ENCODE measurements at regions not wholly inside any gene's neighbourhood (a gene's known extent, or its start where the extent isn't known, plus 50 kb on each side); places are given as distances from the start of the nearest gene placed in this dataset.

DNA sequence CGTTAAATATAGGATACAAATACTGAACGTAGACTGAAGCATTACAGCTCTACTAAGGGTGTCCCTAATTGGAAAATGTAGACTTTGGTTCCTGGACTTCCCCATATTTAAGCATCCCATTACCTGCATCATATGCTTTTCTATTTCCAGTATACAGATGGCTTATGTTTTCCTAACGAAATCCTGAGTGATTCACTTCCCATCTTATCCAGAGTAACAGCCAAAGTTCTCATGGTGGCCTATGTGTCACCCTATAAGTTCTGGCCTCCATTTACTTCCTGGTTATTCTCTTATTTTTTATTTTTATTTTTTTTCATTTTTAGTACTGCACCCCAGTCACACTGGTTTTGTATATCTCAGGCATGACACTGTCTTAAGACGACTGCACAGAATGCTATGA, 552.3 kb downstream of the PRDM9 start:
- DNase-seq (no peak), ATAC-seq (ENCODE audit: low FRiP score in 2 of 2) (no peak)
- H3K4me1 ChIP-seq = no peaks in the 10 kb centered on the region
- no peak overlapping the region for H3K4me3 ChIP-seq
- no peaks in the 10 kb centered on the region for H3K9me3 ChIP-seq
- no peak overlapping the region for H3K27ac ChIP-seq
- TF ChIP-seq POLR2A (IDR thresholded peaks at IDR 0.05) (no peak), EP300 (IDR thresholded peaks at IDR 0.05) (no peak), POLR2AphosphoS5 (IDR thresholded peaks at IDR 0.05) (no peak)
- TF ChIP-seq, protein P1, sequence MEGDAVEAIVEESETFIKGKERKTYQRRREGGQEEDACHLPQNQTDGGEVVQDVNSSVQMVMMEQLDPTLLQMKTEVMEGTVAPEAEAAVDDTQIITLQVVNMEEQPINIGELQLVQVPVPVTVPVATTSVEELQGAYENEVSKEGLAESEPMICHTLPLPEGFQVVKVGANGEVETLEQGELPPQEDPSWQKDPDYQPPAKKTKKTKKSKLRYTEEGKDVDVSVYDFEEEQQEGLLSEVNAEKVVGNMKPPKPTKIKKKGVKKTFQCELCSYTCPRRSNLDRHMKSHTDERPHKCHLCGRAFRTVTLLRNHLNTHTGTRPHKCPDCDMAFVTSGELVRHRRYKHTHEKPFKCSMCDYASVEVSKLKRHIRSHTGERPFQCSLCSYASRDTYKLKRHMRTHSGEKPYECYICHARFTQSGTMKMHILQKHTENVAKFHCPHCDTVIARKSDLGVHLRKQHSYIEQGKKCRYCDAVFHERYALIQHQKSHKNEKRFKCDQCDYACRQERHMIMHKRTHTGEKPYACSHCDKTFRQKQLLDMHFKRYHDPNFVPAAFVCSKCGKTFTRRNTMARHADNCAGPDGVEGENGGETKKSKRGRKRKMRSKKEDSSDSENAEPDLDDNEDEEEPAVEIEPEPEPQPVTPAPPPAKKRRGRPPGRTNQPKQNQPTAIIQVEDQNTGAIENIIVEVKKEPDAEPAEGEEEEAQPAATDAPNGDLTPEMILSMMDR (IDR thresholded peaks at IDR 0.05) = no peak
- WGBS, 2 donors = 90 to 92% methylated on average over 4 of the region's 4 CpGs
- H3K36me3 ChIP-seq = no peaks in the 10 kb centered on the region
- no peaks in the 10 kb centered on the region for H3K27me3 ChIP-seq

DNA sequence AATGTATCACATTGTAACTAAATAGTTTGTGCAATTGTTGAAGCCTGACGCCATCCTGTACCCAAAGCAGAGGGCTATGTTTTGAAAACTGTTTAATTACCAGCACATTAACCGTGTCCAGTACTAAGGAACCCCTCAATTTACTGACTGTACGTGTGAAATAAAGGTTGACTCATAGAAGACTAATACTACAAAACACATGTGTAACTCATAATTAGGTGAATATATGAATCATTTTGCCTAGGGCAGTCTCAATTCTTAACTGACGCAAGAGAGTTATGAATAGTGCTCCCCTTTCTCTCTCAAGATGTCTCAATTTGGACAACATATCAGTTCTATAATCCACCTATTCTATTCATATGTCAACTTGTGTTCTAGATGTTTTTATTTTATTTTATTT, 558.4 kb downstream of the PRDM9 start:
- DNase-seq (no peak), ATAC-seq (ENCODE audit: low FRiP score in 2 of 2) (no peak)
- Histone ChIP-seq H3K9me3 (no peaks in the 10 kb centered on the region), H3K36me3 (no peaks in the 10 kb centered on the region), H3K4me3 (no peak overlapping the region), H3K27me3 (no peaks in the 10 kb centered on the region), H3K27ac (no peak overlapping the region), H3K4me1 (no peaks in the 10 kb centered on the region)
- TF ChIP-seq POLR2AphosphoS5 (IDR thresholded peaks at IDR 0.05) = no peak
- TF ChIP-seq EP300 (IDR thresholded peaks at IDR 0.05) = no peak
- TF ChIP-seq POLR2A (IDR thresholded peaks at IDR 0.05) = no peak
- TF ChIP-seq, protein P1 (IDR thresholded peaks at IDR 0.05) = no peak
- 88% methylated on average over 4 of the region's 4 CpGs for WGBS, 2 donors

DNA sequence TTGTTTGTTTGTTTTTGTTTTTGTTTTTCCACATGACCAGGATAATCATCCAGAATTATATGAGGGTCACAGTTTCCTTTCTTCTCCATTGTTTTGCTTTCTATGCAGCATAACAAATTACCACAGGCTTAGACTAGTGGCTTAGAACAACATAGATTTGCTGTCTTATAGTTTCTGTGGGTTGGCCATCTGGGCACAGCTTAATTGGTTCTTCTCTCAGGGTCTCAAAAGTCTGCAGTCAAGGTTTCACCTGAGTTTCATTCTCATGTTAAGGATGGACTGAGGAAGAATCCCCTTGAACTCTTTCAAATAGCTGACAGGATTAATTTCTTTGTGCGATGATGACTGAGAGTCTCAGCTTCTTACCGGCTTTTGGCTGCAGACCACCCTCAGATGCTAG, 559.8 kb downstream of the PRDM9 start:
- no peak overlapping the region for H3K27ac ChIP-seq
- H3K9me3 ChIP-seq = no peaks in the 10 kb centered on the region
- H3K4me3 ChIP-seq = no peak overlapping the region
- no peaks in the 10 kb centered on the region for H3K36me3 ChIP-seq
- DNase-seq = no peak
- 85 to 90% methylated on average over 2 of the region's 2 CpGs for WGBS, 2 donors
- H3K27me3 ChIP-seq = no peaks in the 10 kb centered on the region
- no peak for TF ChIP-seq POLR2AphosphoS5 (IDR thresholded peaks at IDR 0.05)
- TF ChIP-seq, protein P1 (IDR thresholded peaks at IDR 0.05) = no peak
- TF ChIP-seq POLR2A (IDR thresholded peaks at IDR 0.05) = no peak
- TF ChIP-seq EP300 (IDR thresholded peaks at IDR 0.05) = no peak
- no peaks in the 10 kb centered on the region for H3K4me1 ChIP-seq
- no peak for ATAC-seq (ENCODE audit: low FRiP score in 2 of 2)

DNA sequence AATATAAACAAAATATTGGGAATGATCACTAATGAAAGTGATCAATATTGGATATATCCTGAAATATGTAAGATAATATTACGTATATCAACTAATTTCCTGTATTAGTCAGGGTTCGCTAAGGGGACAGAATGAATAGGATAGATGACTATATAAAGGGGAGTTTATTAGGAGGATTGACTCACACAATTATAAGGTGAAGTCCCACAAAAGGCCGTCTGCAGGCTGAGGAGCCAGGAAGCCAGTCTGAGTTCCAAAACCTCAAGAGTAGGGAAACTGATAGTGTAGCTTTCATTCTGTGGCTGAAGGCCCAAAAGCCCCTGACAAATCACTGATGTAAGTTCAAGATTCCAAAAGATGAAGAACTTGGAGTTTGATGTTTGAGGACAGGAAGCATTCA, 561.1 kb downstream of the PRDM9 start:
- Histone ChIP-seq H3K36me3 (no peaks in the 10 kb centered on the region), H3K9me3 (no peaks in the 10 kb centered on the region), H3K4me3 (no peak overlapping the region), H3K27me3 (no peaks in the 10 kb centered on the region), H3K27ac (no peak overlapping the region), H3K4me1 (no peaks in the 10 kb centered on the region)
- ATAC-seq (ENCODE audit: low FRiP score in 2 of 2) (no peak), DNase-seq (no peak)
- WGBS, 2 donors = 90 to 93% methylated on average over 3 of the region's 3 CpGs
- TF ChIP-seq EP300 (IDR thresholded peaks at IDR 0.05) (no peak), POLR2AphosphoS5 (IDR thresholded peaks at IDR 0.05) (no peak), POLR2A (IDR thresholded peaks at IDR 0.05) (no peak)
- TF ChIP-seq, protein P1 (IDR thresholded peaks at IDR 0.05) = no peak

DNA sequence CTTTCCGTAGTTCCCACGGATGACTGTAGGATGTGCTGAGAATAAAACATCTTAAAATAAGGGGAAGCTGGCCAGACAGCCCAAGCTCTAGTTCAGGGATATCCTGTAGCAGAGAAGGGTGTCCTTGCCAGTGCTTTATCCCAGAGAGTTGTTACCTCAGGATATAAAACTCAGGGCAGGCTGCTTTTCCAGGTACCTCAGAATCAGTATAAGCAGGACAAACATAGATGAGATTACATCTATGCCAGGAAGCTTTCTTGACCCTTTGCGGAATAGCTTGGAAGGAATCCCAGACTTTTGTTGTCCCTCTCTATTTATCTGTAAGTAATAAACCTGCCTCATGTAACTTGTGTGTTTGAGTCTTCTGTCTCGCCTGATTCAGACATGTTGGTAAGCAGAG, 565.7 kb downstream of the PRDM9 start:
- DNase-seq (no peak), ATAC-seq (ENCODE audit: low FRiP score in 2 of 2) (no peak)
- no peak for TF ChIP-seq EP300 (IDR thresholded peaks at IDR 0.05)
- H3K9me3 ChIP-seq = no peaks in the 10 kb centered on the region
- 63 to 67% methylated on average over 4 of the region's 4 CpGs for WGBS, 2 donors
- no peak overlapping the region for H3K27ac ChIP-seq
- H3K27me3 ChIP-seq = no peaks in the 10 kb centered on the region
- H3K36me3 ChIP-seq = no peaks in the 10 kb centered on the region
- no peaks in the 10 kb centered on the region for H3K4me1 ChIP-seq
- H3K4me3 ChIP-seq = no peak overlapping the region

All from upper lobe of left lung (tissue), 6 donors.